ENCODE measurements at regions not wholly inside any gene's neighbourhood (a gene's known extent, or its start where the extent isn't known, plus 50 kb on each side); places are given as distances from the start of the nearest gene placed in this dataset.

DNA sequence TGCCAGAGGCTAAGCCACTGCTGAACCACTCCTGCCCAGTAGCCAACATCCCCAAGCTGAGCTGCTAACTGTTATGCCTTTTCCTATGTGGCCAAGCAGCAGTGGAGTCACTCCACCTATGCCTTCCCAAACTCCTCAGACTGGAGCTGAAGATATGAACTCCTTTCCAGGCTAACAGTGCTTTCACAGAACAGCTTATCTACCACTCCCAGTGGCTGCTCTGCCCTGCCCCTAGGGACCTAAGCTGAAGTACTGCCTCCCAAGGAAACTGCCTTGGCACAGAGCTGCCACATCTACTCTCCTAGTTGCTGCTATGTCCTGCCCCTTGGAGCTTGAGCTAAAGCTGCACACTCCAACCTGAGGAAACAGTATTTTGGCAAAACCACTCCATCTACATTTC is 275.9 kb downstream of the RBM43 start:
- TF ChIP-seq CTCF (IDR thresholded peaks at IDR 0.05; ENCODE audit: low read depth, low read length) (no peak), EZH2phosphoT487 (IDR thresholded peaks at IDR 0.05; ENCODE audit: low read depth) (no peak)

Data from OCI-LY3 (cell line).